GM08714 (cell line): ENCODE measurements at regions not wholly inside any gene's neighbourhood (a gene's known extent, or its start where the extent isn't known, plus 50 kb on each side); places are given as distances from the start of the nearest gene placed in this dataset.

Experiments
- H3K4me3 ChIP-seq: fragments of 200-500 bp; sonication (Bioruptor generic); 2 replicates; pipeline ENCODE4 v1.5.1; 2014; ENCODE audit warnings: mild to moderate bottlenecking, low read length, inconsistent platforms
- ZNF274 ChIP-seq: IDR thresholded peaks from 2 replicates; pipeline ENCODE4 v1.6.1; 2012; ENCODE audit warnings: mild to moderate bottlenecking, low read depth, low read length

DNA sequence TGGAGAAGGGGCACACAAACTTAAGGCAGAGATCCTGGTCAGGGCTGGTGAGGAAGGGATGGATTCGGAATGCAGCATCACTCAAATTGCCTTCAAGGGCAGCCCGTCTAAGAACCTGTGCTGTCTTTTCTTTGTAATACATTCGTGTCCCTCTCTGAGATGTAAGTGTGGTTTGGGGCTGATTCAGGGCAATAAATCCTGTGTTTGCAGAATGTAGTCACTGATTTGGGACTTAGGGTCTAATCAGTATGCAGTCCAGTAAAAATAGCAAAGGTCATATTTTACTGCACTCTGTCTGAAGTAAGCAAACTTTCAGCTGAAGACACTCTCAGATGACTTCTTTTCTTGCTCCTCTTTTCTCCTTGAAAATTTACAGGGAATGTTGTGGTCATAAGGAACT lies 93.8 kb upstream of the C1QTNF9B start:
- TF ChIP-seq ZNF274, result no peak
- H3K4me3 ChIP-seq, result no peak overlapping the region

DNA sequence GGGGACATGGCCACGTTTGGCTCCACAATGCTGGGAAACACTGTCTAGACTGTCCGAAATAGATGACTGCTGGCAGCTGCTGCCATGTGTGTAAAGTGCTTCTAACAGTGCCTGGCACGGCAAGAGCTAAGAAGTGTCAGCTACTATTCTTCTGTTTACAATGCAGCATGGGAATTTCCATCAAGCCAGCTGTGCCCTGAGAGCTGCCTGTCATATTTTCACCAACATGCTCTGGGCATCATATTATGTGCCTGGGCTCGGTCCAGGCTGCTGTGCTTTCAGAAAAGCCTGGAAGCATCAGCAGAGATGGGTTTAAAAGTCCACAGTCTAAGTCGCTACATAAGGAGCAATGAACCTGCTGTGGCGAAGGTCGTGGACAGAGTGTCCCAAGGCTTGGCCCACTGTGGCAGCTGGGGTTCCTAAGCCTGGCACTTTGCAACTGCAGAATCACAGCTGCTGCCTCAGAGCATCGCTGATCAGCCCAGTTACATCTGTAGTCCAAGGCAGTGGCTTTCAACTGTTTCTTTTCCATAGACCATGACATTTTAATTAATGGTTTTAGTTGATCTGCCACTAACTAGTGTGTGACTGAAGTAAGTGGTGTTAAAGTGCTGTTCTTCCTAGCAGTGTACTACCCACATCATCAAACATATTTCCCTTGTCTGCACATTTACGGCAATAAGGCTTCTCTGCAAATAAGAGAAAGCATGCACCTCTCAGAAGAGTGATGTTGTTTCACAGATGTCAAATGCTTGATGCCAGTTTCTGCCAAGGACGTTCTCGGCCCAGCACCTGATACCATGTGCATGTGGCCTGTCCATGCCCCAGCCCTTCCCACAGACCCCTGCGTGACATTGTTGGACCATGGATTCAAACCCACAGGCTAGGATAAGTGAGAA lies 95.7 kb upstream of the C1QTNF9B start:
- no peak for TF ChIP-seq ZNF274
- no peak overlapping the region for H3K4me3 ChIP-seq

DNA sequence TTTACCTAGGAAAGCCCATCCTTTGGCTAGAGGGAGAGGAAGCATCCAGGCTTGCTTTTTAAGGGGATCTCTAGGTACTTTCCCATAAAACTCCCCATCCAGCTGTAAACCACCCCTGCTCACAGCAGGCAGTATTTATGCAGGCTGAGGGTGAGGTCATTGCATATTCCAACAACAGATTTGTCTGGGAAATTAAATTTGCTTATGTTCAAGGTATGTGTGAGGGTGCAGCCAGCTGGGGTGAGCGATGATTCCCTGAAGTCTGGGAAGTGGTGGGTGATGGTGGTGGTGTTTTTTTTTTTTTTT lies 96.3 kb upstream of the C1QTNF9B start:
- no peak overlapping the region for H3K4me3 ChIP-seq
- no peak for TF ChIP-seq ZNF274

DNA sequence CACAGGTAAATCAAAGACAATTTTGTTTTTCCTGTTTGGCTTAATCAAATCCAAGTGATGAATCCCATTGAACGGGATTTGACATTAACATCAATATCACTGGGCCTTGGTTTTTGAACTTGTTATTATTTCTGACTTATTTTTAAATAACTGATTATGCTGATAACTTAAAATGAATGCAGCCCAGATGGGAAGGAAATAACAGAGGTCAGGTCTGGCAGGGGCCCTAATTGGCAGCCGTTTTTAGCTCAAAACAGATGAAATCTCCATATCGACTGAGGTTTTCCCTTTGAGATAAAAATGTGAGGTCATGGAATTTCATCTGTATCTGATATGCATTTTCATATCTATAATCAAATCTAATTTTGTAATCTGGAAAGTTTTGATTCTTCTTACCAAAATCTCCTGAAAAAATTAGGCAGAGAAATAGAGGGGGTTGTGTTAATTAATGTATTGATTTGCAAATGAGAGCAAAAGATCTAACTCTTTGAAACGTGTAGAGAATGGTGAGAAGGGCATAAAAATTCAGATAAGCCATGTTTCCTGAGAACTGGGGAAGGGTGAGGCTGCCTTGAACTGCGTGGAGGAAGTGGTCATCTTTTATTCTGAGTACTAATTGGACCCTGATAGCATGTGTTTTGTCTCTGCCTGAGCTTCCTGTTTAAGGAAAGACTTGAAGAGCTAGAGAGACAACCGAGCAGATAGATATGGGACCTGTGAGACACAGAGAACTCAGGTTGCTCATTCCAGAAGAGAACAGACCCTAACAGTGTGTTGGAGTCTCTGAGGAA lies 98.2 kb upstream of the C1QTNF9B start:
- TF ChIP-seq ZNF274, result no peak
- no peak overlapping the region for H3K4me3 ChIP-seq

DNA sequence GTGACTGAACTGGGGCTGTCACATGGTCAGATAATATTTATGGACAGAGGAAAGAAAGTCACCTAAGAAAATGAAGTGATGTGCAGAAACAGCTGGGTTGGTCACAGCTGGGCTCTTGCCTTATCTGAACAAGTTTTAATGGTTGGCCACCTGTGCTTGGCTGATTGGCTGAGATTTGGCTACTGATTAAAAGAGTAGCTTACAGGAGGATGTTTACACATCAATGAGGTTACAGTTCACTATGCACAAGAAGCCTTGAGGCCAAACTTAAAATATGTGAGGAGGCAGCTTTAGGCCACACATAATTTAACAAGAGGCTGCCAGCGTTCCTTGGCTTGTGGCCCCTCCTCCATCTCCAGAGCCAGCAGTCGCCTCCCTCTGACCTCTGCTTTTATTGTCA lies 99.2 kb upstream of the C1QTNF9B start:
- H3K4me3 ChIP-seq, result no peak overlapping the region
- no peak for TF ChIP-seq ZNF274

DNA sequence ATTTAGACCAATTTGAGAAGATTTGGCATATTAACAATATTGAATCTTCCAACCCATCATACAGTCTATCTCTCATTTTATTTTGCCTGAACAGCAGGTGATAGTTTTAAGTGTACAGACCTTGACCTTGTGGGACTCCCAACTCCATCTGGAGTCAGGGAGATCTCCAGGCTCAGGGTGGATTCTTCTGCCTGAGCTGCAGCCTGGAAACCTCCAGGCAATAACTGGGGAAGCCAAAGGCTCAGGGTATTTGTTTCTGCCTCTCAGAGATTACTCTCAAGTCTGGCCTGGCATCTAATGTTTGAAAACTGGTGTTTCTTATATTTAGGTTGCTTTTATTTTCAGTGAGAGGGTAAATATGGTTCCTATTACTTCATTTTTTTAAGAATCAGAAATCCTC lies 102.1 kb upstream of the C1QTNF9B start:
- no peak for TF ChIP-seq ZNF274
- H3K4me3 ChIP-seq, result no peak overlapping the region

DNA sequence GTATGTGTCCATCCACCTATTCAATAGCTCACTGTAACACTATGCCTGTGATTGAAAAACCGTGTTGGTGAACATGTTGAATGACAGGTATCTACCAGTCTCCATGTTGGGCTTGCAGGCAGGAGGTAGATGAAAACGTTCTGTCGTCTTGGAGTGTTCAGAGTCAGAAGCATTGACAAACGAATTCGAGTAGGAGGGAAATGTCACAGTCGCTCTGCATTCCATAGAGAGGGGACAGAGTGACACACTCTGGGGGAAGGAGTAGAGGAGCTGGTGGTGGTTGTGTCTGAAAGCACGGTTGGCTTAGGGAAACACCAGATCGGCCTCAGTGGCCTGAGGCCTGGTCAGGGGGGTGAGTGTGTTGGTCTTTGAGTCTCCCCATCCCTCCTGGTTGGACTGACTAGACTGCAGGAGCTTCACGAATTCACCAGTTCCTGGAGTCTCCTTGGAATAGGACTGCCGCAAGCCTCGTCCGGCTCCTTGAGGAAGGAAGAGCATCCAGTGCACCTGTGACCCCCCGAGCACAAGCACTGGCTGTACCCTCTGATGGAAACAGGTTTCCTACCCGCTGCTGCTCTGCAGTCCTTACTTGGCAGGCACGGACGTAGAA lies 105.0 kb upstream of the C1QTNF9B start:
- TF ChIP-seq ZNF274, result no peak
- no peak overlapping the region for H3K4me3 ChIP-seq

DNA sequence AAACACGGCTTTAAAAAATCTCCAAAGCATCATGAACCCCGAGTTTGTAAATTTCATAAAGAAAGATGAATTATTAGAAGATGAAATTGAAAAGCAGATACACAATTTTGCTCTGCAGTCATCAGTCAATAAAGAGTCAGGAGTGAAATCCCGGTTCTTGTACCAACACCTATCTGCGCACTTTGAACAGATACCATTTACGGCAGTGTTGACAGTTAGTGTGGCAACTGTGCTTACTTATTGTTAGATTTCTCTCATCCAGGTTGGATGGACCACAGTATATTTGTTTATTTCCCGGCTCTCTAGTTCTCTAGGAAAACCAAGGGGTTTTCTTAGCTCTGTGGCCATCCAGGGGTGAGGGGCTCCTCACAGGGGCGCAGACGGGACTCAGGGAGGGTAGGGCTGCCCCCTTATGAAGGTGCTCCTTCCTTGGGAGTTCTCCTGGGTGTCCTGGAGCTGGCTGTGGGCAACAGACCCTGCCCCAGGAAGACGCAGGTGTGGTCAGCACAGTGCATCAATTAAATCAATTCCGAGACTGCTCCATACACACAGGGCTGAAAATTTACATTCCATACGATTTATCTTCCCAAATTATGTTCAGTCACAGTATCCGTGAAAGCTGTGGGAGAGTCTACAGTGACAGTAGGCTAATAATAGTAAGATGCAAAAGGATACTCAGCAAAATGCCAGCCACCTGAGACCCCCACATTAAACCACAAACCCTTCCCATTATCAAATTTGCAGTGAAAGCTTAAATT lies 107.0 kb upstream of the C1QTNF9B start:
- TF ChIP-seq ZNF274, result no peak
- no peak overlapping the region for H3K4me3 ChIP-seq

DNA sequence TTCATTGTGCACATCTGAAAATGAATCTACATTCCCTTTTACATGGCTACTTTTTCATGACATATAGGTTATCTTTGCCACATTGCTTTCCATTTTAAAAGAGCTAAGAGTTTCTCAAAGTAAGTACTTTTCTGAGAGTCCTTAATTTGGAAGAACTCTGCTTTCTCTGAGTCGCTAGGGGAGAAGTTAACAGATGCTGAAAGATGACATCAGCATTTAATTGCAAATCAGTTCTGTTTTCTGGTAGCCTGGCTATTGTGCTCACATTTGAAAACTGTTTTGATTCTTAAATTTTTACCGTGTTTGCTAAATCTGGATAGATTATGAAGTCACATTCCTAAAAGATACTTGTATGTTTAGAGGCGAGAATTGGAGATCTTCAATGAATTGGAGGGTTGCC lies 107.7 kb upstream of the C1QTNF9B start:
- no peak for TF ChIP-seq ZNF274
- no peak overlapping the region for H3K4me3 ChIP-seq

DNA sequence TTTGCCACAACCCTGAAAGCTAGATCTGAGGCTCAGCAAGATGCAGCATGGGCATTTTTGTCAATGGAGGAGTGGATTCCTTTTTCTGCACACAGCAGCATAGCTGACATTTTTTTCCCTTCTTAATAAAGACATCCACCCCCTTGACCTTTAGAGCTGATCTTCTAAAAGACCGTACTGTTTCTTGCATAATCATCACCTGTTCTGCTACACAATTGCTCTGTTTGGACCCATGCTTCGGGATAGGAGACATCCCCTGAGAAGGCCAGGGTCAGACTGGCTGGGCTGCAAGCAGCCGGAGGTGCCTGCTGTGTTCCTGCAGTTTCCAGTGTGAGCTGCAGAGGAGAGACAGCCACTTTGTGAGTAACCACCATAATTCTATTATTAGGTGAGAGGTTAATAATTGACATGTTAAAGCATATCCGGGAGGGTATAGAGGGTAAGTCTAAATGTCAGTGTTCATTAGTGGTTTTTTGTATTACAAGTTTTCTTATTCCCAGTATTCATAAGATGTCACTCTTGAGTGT lies 108.5 kb upstream of the C1QTNF9B start:
- peak overlapping the region; percentile 5; the same call in 1 of the 2 replicates for H3K4me3 ChIP-seq
- no peak for TF ChIP-seq ZNF274

DNA sequence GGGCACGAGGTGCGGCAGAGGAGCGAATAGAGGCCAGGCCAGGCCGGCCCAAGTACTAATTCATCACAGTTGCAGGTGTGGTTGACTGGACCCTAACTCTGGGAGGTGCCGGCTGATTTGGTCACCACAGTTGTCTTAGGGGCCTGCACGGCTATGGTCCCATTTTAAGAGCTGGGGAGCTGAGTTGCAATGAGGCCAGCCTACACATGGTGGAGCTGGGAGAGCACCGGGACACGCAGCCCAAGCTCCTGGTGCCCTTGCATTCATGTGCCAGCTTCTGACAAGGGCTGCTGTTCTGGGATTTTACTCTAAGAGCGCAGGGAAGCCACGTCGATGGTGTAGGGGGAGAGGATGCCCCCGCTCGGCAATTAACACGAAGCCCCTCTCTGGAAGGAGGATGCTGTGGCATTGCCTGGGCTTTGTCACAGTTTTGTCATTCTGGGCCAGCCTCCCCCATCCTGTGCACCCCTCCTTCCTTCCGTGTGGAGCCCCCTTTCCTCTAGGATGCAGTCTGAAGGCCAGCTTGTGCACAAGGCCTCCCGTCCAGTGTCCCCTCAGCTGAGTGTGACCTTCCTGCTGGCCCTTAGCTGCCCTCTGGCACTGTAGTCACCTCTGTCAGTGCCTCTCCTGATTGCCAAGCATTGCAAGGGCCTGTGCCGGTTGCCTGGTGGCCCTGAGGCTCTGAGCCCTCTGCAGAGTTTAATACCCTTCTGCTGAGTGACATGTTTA lies 109.4 kb upstream of the C1QTNF9B start:
- no peak overlapping the region for H3K4me3 ChIP-seq
- TF ChIP-seq ZNF274, result no peak

DNA sequence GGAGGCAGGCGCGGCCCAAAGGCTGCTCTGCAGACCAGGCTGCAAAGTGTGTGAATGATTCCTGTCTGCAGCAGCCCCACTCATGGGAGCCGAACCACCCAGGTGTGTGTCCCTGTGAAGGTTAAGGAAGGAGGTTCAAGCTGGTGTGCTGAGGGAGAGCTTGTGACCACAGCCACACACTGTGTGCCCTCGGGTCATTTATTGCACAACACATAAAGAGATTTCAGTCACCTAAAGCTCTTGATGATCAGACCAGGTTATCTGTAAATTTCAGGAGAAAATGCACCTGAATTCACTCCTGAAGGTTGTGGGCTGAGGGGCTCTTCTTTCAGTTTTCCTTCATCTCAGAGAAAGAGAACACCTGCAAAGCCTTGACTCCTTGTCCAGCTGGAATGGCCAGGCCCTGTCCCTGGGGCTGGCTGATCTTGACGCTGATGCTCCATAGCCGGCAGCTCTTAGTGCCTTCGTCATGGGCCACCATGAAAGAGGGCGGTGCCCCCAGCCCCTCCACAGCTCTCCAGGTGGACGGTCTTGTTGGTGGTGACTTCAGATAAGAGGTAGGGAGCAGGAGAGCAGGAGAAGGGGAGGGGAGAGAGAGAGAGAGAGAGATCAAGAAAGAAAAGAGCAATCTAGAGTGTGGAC lies 110.8 kb upstream of the C1QTNF9B start:
- no peak for TF ChIP-seq ZNF274
- no peak overlapping the region for H3K4me3 ChIP-seq

DNA sequence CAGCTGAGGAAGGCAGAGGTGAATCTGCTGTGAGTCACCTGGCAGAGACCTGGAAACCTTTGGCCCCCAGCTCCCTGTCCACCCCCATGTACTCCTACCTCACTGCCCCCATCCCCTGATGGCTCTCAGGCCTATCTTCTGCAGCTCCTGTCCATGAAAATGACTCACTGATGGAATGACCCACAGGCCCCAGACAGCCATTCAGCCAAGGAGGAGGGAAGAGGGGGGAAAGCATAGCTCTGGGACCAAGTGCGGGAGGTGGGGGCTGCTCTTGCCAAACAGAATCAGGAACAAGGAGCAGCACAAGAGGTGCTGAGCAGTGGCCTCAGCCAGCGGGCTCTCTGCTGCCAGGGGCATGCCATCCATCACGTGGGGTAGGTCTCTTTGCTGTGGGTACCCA lies 111.4 kb upstream of the C1QTNF9B start:
- H3K4me3 ChIP-seq, result no peak overlapping the region
- no peak for TF ChIP-seq ZNF274
